ENCODE measurements at regions not wholly inside any gene's neighbourhood (a gene's known extent, or its start where the extent isn't known, plus 50 kb on each side); places are given as distances from the start of the nearest gene placed in this dataset.

DNA sequence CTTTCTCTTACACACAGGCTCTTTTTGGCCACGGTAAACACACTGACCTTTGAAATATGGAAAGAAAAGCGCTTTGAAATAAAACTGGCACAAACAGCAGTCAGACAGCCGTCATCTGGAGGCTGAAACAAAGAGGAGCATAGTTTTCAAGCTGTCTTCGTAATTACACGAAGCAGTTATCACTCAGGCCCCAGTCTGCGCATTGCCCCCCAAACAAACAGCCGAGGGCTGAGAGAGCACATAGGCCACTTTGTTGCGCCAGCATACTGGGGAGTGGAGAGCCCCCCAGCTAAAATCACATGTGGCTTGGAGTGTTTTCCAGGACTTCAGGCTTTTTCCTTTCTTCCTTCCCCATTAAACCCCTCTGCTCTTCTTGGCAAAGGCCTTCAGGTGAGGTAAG lies 142.9 kb upstream of the BTG1 start:
- TF ChIP-seq POLR2A (IDR thresholded peaks at IDR 0.05), result no peak
- TF ChIP-seq, protein P1, sequence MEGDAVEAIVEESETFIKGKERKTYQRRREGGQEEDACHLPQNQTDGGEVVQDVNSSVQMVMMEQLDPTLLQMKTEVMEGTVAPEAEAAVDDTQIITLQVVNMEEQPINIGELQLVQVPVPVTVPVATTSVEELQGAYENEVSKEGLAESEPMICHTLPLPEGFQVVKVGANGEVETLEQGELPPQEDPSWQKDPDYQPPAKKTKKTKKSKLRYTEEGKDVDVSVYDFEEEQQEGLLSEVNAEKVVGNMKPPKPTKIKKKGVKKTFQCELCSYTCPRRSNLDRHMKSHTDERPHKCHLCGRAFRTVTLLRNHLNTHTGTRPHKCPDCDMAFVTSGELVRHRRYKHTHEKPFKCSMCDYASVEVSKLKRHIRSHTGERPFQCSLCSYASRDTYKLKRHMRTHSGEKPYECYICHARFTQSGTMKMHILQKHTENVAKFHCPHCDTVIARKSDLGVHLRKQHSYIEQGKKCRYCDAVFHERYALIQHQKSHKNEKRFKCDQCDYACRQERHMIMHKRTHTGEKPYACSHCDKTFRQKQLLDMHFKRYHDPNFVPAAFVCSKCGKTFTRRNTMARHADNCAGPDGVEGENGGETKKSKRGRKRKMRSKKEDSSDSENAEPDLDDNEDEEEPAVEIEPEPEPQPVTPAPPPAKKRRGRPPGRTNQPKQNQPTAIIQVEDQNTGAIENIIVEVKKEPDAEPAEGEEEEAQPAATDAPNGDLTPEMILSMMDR (IDR thresholded peaks at IDR 0.05), result no peak

All from thyroid gland (tissue), 4 donors.